HG02884 (cell line): ENCODE measurements at regions not wholly inside any gene's neighbourhood (a gene's known extent, or its start where the extent isn't known, plus 50 kb on each side); places are given as distances from the start of the nearest gene placed in this dataset.

Experiments used
- ATAC-seq: cut with Tn5 transposase; IDR thresholded peaks from one replicate; pipeline ENCODE4 v1.9.1; 2021; ENCODE audit warnings: mild to moderate bottlenecking, moderate library complexity; ENCODE audit not compliant: unreplicated experiment

GRCh38 chr14:26765768-26766520 lies 168.1 kb upstream of the NOVA1 start:
- ATAC-seq = no peak

- ATAC-seq = no peak
These were observed 168.9 kb upstream of the NOVA1 start for GRCh38 chr14:26766726-26767125.

GRCh38 chr14:26773906-26774593 lies 176.2 kb upstream of the NOVA1 start:
- ATAC-seq = no peak

GRCh38 chr14:26775765-26776563 lies 178.1 kb upstream of the NOVA1 start:
- no peak for ATAC-seq

GRCh38 chr14:26791117-26791806 lies 193.4 kb upstream of the NOVA1 start:
- no peak for ATAC-seq

GRCh38 chr14:26794731-26795130 lies 196.9 kb upstream of the NOVA1 start:
- no peak for ATAC-seq

- no peak for ATAC-seq
These were observed 210.6 kb upstream of the NOVA1 start for GRCh38 chr14:26808407-26808806.

GRCh38 chr14:26810631-26811030 lies 212.8 kb upstream of the NOVA1 start:
- ATAC-seq = no peak

GRCh38 chr14:26811756-26812305 lies 214.0 kb upstream of the NOVA1 start:
- no peak for ATAC-seq

- ATAC-seq = no peak
These were observed 222.3 kb upstream of the NOVA1 start for GRCh38 chr14:26820138-26820537.

- ATAC-seq = no peak
These were observed 222.7 kb upstream of the NOVA1 start for GRCh38 chr14:26820572-26820971.

GRCh38 chr14:26828741-26829140 lies 230.9 kb upstream of the NOVA1 start:
- no peak for ATAC-seq

GRCh38 chr14:26833621-26834176 lies 235.9 kb upstream of the NOVA1 start:
- no peak for ATAC-seq

GRCh38 chr14:26835979-26836570 lies 238.2 kb upstream of the NOVA1 start:
- ATAC-seq = no peak

GRCh38 chr14:26839481-26839880 lies 241.6 kb upstream of the NOVA1 start:
- ATAC-seq = no peak

GRCh38 chr14:26841326-26841725 lies 243.5 kb upstream of the NOVA1 start:
- ATAC-seq = no peak

GRCh38 chr14:26841920-26842741 lies 244.3 kb upstream of the NOVA1 start:
- ATAC-seq = no peak

- no peak for ATAC-seq
These were observed 247.5 kb upstream of the NOVA1 start for GRCh38 chr14:26845151-26845818.

- no peak for ATAC-seq
These were observed 248.6 kb upstream of the NOVA1 start for GRCh38 chr14:26846388-26846787.
